ENCODE measurements at regions not wholly inside any gene's neighbourhood (a gene's known extent, or its start where the extent isn't known, plus 50 kb on each side); places are given as distances from the start of the nearest gene placed in this dataset.
A peak's percentile ranks its signal among the peaks of the same experiment; 100 is the strongest.

GRCh38 chr12:107356266-107356936 lies 263.1 kb upstream of the CRY1 start:
- Histone ChIP-seq H3K79me2 (ENCODE audit: insufficient read depth) (no peaks in the 10 kb centered on the region), H4K20me1 (ENCODE audit: insufficient read depth) (no peaks in the 10 kb centered on the region), H3K36me3 (ENCODE audit: low read depth) (no peaks in the 10 kb centered on the region), H3K4me3 (no peak overlapping the region), H3K4me2 (ENCODE audit: unreplicated experiment) (no peak overlapping the region), H3K9me3 (ENCODE audit: low read depth) (no peaks in the 10 kb centered on the region), H3F3A (ENCODE audit: insufficient read depth) (peaks cover 19% of the 10 kb centered on the region; the same call in 1 of the 2 replicates), H3K9me2 (ENCODE audit: insufficient read depth) (no peaks in the 10 kb centered on the region), H2AFZ (no peak overlapping the region), H3K4me1 (ENCODE audit: insufficient read depth) (peaks cover 4% of the 10 kb centered on the region), H3K27me3 (replicated peaks; ENCODE audit: insufficient read depth) (peaks cover 3% of the 10 kb centered on the region; the same call in 1 of the 2 replicates), H3K9ac (no peak overlapping the region), H3K27ac (no peak overlapping the region)
- 64 to 67% methylated on average over 7 of the region's 7 CpGs for WGBS, 2 experiments (ENCODE audit: low coverage in 1 of 2, low lambda C conversion rate in 2 of 2, missing lambda C conversion rate in 2 of 2)
- DNase-seq, result peak; percentile 84
- in situ Hi-C loops (cut with MboI), result no loop called here
- TF ChIP-seq EZH2phosphoT487 (IDR thresholded peaks at IDR 0.05; ENCODE audit: insufficient read depth, low read depth) (no peak), EZH2 (IDR thresholded peaks at IDR 0.05; ENCODE audit: insufficient read depth, poor library complexity, severe bottlenecking) (no peak)

- no peak for TF ChIP-seq EZH2phosphoT487 (IDR thresholded peaks at IDR 0.05; ENCODE audit: insufficient read depth, low read depth)
- TF ChIP-seq EZH2 (IDR thresholded peaks at IDR 0.05; ENCODE audit: insufficient read depth, poor library complexity, severe bottlenecking), result no peak
- Histone ChIP-seq H3K9ac (no peak overlapping the region), H3K4me3 (no peak overlapping the region), H3K4me1 (ENCODE audit: insufficient read depth) (peaks cover 4% of the 10 kb centered on the region), H3K79me2 (ENCODE audit: insufficient read depth) (no peaks in the 10 kb centered on the region), H3K36me3 (ENCODE audit: low read depth) (no peaks in the 10 kb centered on the region), H4K20me1 (ENCODE audit: insufficient read depth) (no peaks in the 10 kb centered on the region), H3F3A (ENCODE audit: insufficient read depth) (peaks cover 19% of the 10 kb centered on the region; the same call in 1 of the 2 replicates), H3K27me3 (replicated peaks; ENCODE audit: insufficient read depth) (peaks cover 3% of the 10 kb centered on the region; the same call in 1 of the 2 replicates), H3K9me2 (ENCODE audit: insufficient read depth) (no peaks in the 10 kb centered on the region), H3K4me2 (ENCODE audit: unreplicated experiment) (no peak overlapping the region), H2AFZ (no peak overlapping the region), H3K27ac (no peak overlapping the region), H3K9me3 (ENCODE audit: low read depth) (no peaks in the 10 kb centered on the region)
- WGBS, 2 experiments (ENCODE audit: low coverage in 1 of 2, low lambda C conversion rate in 2 of 2, missing lambda C conversion rate in 2 of 2), result 91 to 93% methylated on average over 2 of the region's 2 CpGs
- DNase-seq, result no peak
- in situ Hi-C loops (cut with MboI), result no loop called here
These were observed 263.6 kb upstream of the CRY1 start for GRCh38 chr12:107356937-107357295.

- Histone ChIP-seq H3K27ac (no peak overlapping the region), H3K4me3 (no peak overlapping the region), H3K79me2 (ENCODE audit: insufficient read depth) (no peaks in the 10 kb centered on the region), H3K27me3 (replicated peaks; ENCODE audit: insufficient read depth) (peaks cover 8% of the 10 kb centered on the region; the same call in 1 of the 2 replicates), H3K36me3 (ENCODE audit: low read depth) (no peaks in the 10 kb centered on the region), H4K20me1 (ENCODE audit: insufficient read depth) (no peaks in the 10 kb centered on the region), H3K9ac (no peak overlapping the region), H3K9me2 (ENCODE audit: insufficient read depth) (no peaks in the 10 kb centered on the region), H2AFZ (no peak overlapping the region), H3K9me3 (ENCODE audit: low read depth) (no peaks in the 10 kb centered on the region), H3K4me1 (ENCODE audit: insufficient read depth) (peaks cover 4% of the 10 kb centered on the region), H3K4me2 (ENCODE audit: unreplicated experiment) (no peak overlapping the region), H3F3A (ENCODE audit: insufficient read depth) (peaks cover 19% of the 10 kb centered on the region; the same call in 1 of the 2 replicates)
- in situ Hi-C loops (cut with MboI), result no loop called here
- peak; percentile 75 for DNase-seq
- TF ChIP-seq EZH2 (IDR thresholded peaks at IDR 0.05; ENCODE audit: insufficient read depth, poor library complexity, severe bottlenecking) (no peak), EZH2phosphoT487 (IDR thresholded peaks at IDR 0.05; ENCODE audit: insufficient read depth, low read depth) (no peak)
- WGBS, 2 experiments (ENCODE audit: low coverage in 1 of 2, low lambda C conversion rate in 2 of 2, missing lambda C conversion rate in 2 of 2), result 11 to 15% methylated on average over 4 of the region's 4 CpGs
These were observed 266.0 kb upstream of the CRY1 start for GRCh38 chr12:107359382-107359781.

- H3F3A ChIP-seq (ENCODE audit: insufficient read depth), result peaks cover 19% of the 10 kb centered on the region; the same call in 1 of the 2 replicates
- no peak overlapping the region for H3K27ac ChIP-seq
- H3K36me3 ChIP-seq (ENCODE audit: low read depth), result no peaks in the 10 kb centered on the region
- H3K4me2 ChIP-seq (ENCODE audit: unreplicated experiment), result no peak overlapping the region
- H2AFZ ChIP-seq, result no peak overlapping the region
- peaks cover 8% of the 10 kb centered on the region; the same call in 1 of the 2 replicates for H3K27me3 ChIP-seq (replicated peaks; ENCODE audit: insufficient read depth)
- no peaks in the 10 kb centered on the region for H3K9me3 ChIP-seq (ENCODE audit: low read depth)
- no peak for DNase-seq
- H3K4me3 ChIP-seq, result no peak overlapping the region
- in situ Hi-C loops (cut with MboI), result no loop called here
- no peak overlapping the region for H3K9ac ChIP-seq
- H3K4me1 ChIP-seq (ENCODE audit: insufficient read depth), result peaks cover 4% of the 10 kb centered on the region
- TF ChIP-seq EZH2 (IDR thresholded peaks at IDR 0.05; ENCODE audit: insufficient read depth, poor library complexity, severe bottlenecking) (no peak), EZH2phosphoT487 (IDR thresholded peaks at IDR 0.05; ENCODE audit: insufficient read depth, low read depth) (no peak)
- no peaks in the 10 kb centered on the region for H3K9me2 ChIP-seq (ENCODE audit: insufficient read depth)
- H4K20me1 ChIP-seq (ENCODE audit: insufficient read depth), result no peaks in the 10 kb centered on the region
- no peaks in the 10 kb centered on the region for H3K79me2 ChIP-seq (ENCODE audit: insufficient read depth)
These were observed 266.7 kb upstream of the CRY1 start for GRCh38 chr12:107360033-107360432.

Data from GM23248 (cell line).